Activated CD4-positive, alpha-beta T cell treated with anti-CD3 and anti-CD28 coated beads, Interleukin-10, Interleukin-2, amounts not matched to agents 100 ng/mL and 50 ng/mL, durations not matched to agents 16 hours and 8 hours (primary cell): ENCODE measurements at regions not wholly inside any gene's neighbourhood (a gene's known extent, or its start where the extent isn't known, plus 50 kb on each side); places are given as distances from the start of the nearest gene placed in this dataset.

ENCODE experiments used
- DNase-seq: peaks from one replicate; pipeline ENCODE4 v3.0.0-alpha.2; 2020

GRCh38 chr12:105723066-105723465 lies 392.6 kb downstream of the C12orf75 start:
- no peak for DNase-seq

- no peak for DNase-seq
These were observed 393.0 kb downstream of the C12orf75 start for GRCh38 chr12:105723494-105723893.

DNA sequence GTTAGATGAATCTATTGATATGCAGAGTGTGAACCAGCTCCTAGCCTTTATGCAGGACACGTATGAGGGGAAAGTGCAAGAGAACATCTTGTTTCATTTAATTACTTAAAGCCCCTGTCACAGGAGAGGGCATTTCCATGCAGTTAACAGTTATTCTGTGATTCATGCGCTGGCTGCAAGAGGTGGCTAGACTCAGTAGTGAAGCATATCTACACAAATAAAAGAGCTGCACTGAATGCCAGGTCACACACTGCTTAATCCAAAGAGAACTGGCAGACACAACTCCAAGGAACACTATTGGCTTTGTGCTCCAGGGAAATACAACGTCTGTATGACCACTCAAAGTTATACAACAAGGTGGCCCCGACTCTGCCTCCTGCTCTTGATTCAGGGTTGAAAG lies 394.1 kb downstream of the C12orf75 start:
- no peak for DNase-seq

DNA sequence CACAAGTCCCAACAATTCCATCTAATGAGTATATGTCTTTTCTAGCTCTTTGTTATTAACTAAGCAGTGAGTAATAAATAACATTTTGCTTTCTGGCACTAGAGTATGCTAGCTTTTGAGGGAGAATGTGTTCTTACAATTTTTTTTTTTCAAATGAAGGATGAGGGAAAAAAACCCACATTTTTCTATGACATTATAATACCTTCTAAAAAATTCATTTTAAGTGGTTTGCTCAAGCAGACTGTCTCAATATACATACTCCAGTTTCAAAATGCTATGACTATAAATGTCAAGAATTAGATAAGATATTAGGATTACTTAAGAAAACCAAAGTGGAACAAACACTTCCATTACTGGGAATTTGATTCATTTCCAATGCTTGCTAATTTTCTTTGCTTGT lies 394.6 kb downstream of the C12orf75 start:
- DNase-seq, result no peak

- DNase-seq, result no peak
These were observed 398.8 kb downstream of the C12orf75 start for GRCh38 chr12:105729181-105729771.

DNA sequence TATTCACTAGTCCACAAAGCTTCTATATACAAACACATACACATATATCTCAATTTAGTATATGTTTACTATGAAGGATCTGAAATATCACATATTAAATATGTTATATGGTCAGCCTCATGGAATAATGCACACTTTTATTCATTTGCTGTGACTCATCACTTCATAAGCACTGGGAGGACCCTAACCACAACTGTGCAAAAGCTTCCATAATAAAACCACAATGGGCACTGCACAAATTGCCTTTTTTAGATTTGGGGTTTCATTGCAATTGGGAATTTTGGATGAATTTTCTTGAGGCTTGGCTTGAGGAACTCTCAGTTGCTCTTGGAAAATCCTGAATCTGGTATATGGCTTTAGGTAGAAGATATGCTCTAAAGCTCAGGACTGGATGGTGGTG lies 399.4 kb downstream of the C12orf75 start:
- no peak for DNase-seq

DNA sequence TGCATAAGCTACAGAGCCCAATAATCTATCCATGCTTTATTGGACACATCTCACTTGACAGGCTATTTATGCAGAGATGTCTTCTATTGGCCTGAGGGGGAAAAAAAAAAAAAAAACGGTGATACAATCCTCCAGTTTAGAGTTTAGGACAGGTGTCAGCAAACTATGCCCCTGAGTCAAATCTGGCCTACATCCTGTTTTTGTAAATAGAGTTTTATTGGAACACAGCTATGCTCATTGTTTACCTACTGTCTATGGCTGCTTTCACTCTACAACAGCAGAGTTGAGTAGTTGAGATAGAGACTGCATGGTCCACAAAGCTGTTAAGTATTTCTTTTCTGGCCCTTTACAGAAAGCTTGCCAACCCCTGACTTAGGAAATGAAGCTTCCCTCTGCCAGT lies 403.1 kb downstream of the C12orf75 start:
- no peak for DNase-seq

GRCh38 chr12:105736498-105736897 lies 402.3 kb downstream of the NUAK1 start:
- no peak for DNase-seq

GRCh38 chr12:105738051-105738450 lies 400.7 kb downstream of the NUAK1 start:
- DNase-seq, result no peak

- no peak for DNase-seq
These were observed 398.4 kb downstream of the NUAK1 start for GRCh38 chr12:105740369-105740768.

- no peak for DNase-seq
These were observed 397.6 kb downstream of the NUAK1 start for GRCh38 chr12:105740970-105741725.

GRCh38 chr12:105741786-105742566 lies 396.8 kb downstream of the NUAK1 start:
- DNase-seq, result no peak

GRCh38 chr12:105742567-105742874 lies 396.2 kb downstream of the NUAK1 start:
- DNase-seq, result no peak

DNA sequence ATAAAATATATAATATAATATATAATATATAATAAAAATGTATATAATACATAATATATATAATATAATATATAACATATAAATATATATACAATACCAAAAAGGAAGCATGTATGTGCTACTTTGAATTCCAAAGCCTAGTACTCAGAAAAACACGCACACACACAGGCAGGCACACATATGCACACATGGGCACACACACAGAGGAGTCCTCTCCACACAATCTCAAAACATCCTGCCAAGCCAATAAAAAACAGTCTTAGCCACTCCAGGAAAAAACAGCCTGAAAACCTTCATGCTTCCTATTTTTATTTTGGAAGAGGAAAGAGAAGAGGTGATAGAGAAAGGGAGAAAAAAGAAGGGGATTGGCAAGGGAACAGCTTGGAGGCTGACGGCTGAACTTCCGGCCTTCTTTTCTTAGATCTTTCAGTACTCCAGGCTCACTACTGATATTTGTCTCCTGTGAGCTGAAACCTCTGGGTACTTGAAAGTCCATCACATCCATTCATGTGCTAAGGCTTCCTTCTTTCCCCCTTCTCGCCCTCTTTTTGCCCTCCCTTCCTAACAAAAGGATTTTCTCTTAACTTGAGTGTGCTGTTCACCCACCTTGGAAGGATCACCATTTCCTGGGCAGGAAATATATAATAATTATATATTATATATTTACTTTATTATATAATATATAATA lies 394.2 kb downstream of the NUAK1 start:
- DNase-seq, result no peak

DNA sequence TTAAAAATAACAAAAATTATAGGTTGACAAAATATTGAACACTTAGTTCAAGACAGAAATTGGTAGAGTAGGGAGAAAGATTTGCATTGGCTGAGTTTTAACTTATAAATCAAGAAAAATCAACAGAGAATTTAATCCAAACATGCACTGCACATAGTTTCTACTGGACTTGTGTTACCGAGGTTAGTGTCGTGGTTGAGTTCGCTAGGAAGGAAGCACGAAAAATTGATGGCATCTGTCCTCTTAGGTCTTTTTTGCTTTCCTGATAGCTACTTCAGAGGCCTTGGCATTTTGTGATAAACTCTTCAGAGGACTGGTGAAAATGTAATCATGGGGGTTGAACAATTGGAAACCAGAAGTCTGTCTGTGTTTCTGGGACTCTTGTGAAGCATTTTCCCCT lies 392.9 kb downstream of the NUAK1 start:
- DNase-seq, result no peak

DNA sequence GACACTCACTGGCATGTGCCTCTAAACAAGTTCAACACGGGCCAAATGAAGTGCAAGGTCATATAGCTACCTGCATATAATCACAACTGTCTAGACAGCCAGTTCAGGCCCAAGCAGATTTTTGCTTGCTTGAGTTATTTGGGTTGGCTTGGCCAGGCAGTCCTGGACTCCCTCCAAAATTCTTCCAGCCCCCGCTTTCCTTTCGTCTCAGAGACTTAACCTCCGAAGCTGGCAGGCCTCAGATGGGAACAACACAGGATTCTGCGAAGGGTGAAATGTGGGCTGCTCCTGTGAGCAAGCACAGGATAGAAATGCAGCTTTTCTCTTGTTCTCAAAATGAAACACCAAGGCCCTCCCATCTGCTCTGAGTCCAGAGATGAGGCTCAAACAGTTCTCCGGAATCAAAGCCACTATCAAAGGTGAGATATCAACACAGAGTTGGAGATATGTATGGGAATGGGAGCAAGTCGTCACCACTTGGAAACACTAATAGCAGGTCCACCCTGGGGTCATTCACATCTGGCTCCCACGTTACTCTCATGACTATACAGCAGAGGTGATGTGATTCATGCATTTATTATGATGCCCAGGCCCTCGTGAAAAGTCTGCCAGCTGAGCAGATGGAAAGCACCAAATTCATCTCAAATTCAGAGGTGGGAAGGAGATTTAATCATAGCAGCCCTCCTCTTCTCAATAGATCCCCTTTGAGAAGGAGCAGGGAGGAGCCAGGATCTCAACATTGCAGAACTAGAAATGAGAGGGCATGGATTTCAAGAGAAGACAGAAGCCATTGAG lies 389.8 kb downstream of the NUAK1 start:
- DNase-seq, result no peak

DNA sequence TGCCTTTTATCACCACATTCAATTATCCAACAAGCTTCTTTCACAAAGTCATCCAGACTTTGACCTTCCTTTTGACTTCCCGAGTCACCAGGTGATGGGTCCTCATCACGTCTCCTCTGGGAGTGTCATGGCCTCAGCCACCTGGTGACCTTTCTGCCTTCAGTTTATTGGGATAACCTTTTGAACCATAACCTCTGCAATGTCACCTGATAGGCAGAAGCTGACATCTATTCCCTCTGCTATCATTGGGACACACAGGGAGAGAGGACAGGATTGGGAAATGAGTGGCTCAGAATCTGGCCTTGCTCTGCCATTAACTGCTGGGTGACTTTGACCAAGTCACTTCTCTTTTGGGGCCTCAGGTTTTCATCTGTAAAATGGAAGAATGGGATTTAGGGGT lies 388.7 kb downstream of the NUAK1 start:
- DNase-seq, result no peak

DNA sequence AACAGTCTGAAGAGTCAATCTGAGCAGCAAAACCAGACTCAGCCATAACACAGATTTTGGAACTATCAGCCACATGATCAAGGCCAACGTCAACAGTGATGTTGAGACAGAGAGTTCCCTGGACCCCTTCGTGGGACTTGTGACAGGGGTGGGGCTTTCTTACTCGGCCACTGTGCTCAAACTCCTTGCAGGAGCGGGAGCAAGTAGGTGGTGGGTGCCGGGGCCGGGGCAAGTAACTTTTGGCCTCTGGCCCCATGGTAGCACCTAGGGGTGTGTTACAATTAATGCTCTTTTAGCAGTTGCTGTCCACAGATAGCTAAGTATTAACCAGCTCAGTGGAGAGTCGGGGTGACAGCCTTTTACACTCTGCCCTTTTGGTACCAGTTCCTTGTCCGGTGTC lies 384.4 kb downstream of the NUAK1 start:
- DNase-seq, result no peak

GRCh38 chr12:105756961-105757360 lies 381.8 kb downstream of the NUAK1 start:
- no peak for DNase-seq

GRCh38 chr12:105759149-105759548 lies 379.6 kb downstream of the NUAK1 start:
- no peak for DNase-seq

DNA sequence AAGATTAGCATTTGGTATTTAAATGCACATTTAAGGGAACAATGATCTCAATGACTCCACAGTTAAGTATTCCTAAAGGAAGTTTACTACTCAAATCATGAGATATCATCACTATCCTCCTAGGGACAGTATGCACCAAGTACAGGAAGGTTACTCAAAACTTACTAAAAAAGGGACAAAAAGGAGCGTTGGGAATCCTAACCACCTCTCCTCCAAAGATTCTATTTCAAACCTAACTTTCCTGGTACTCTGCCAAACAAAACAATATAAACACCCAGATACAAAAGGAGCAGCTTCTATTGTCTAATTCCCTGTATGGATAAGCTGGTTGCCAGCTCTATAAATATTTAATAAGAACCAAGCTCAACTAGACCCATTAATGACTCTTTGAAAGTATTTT lies 377.7 kb downstream of the NUAK1 start:
- no peak for DNase-seq

DNA sequence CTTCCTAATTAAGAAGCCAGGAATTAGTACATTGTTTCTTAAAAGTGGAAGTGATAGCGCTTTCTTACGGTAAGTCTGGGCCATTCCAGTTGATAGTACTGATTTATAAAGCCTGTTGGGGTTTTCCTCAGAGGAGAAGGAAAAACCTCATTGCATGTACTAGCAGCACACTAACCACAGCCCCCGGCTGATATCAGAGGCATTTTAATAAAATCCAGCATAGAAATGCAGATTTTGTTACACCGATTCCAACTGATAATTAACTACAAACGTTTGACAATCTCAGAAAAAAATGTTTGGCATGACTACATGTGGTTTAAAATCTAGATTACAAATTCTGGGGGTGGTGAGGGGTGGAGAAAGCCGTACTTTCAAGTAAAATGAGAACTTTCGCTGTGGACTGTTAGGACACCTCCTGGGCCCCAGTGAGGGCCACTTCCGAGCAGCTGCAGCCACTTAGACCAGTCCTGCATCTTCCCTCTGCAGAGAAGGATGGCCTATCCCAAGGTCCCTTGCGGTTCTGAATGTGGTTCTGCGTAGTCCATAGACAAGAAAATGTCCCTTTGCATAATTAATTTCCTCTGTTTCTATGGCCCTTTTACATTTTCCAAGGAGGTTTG lies 374.4 kb downstream of the NUAK1 start:
- no peak for DNase-seq
